KMS-11 (cell line): ENCODE measurements at regions not wholly inside any gene's neighbourhood (a gene's known extent, or its start where the extent isn't known, plus 50 kb on each side); places are given as distances from the start of the nearest gene placed in this dataset.

ENCODE experiments used
- H2AFZ ChIP-seq: fragments of 200-600 bp; sonication (generic); 2 replicates; pipeline ENCODE4 v1.6.1; 2016; ENCODE audit warnings: antibody characterized with exemption, mixed run types, low read depth
- H3K27ac ChIP-seq: fragments of 200-600 bp; sonication (generic); 2 replicates; pipeline ENCODE4 v1.6.1; 2016; ENCODE audit warnings: mild to moderate bottlenecking, mixed run types
- H3K27me3 ChIP-seq: fragments of 200-600 bp; sonication (generic); 2 replicates; pipeline ENCODE4 v1.6.1; 2017; ENCODE audit warnings: mild to moderate bottlenecking, low read depth, mixed run types, moderate library complexity; ENCODE audit not compliant: insufficient read depth
- H3K36me3 ChIP-seq: fragments of 200-600 bp; sonication (generic); 2 replicates; pipeline ENCODE4 v1.6.1; 2017; ENCODE audit warnings: mild to moderate bottlenecking, mixed run types; ENCODE audit not compliant: insufficient read depth
- H3K4me1 ChIP-seq: fragments of 200-600 bp; sonication (generic); 2 replicates; pipeline ENCODE4 v1.6.1; 2016; ENCODE audit warnings: mild to moderate bottlenecking, low read depth, mixed run types; ENCODE audit not compliant: poor library complexity, severe bottlenecking
- H3K4me2 ChIP-seq: fragments of 200-600 bp; sonication (generic); 2 replicates; pipeline ENCODE4 v1.7.0; 2016; ENCODE audit warnings: mild to moderate bottlenecking, mixed run types
- H3K4me3 ChIP-seq: fragments of 200-600 bp; sonication (generic); IDR thresholded peaks from 2 replicates; pipeline ENCODE4 v1.6.1; 2017; ENCODE audit warnings: low read depth, low read length, mixed read lengths; ENCODE audit not compliant: insufficient read depth
- H3K79me2 ChIP-seq: fragments of 200-600 bp; sonication (generic); 2 replicates; pipeline ENCODE4 v1.6.1; 2016; ENCODE audit warnings: low read depth, mixed run types; ENCODE audit not compliant: insufficient read depth
- H3K9ac ChIP-seq: fragments of 200-600 bp; sonication (generic); 2 replicates; pipeline ENCODE4 v1.6.1; 2016; ENCODE audit warnings: mild to moderate bottlenecking, mixed run types
- H4K20me1 ChIP-seq: fragments of 200-600 bp; sonication (generic); 2 replicates; pipeline ENCODE4 v1.6.1; 2016; ENCODE audit warnings: mild to moderate bottlenecking, mixed run types; ENCODE audit not compliant: insufficient read depth
- TF ChIP-seq, protein P1 (sequence below): fragments of 200-600 bp; sonication (generic); conservative IDR thresholded peaks from 2 replicates; pipeline ENCODE4 v1.6.1; 2017; ENCODE audit warnings: low read depth, mild to moderate bottlenecking, antibody characterized with exemption, low read length, moderate library complexity, mixed read lengths

DNA sequence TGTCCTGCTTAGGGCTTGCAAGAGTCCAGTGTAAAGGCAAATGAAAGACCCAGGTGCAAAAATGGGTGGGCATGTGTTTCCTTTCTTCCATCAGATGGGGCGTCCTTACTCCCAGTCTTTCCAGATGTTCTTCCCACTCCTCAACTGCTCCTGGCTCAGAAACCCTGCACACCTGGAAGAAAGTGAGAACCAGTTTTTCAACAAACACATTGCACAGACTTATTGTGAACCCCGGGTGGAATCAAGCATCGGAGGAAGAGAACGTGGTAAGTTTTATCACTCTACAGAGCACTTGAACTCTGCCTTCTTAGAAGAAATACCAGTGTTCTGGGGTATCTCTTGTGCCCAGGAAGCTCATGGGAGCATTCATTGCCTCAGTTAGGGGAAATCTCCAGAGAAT, 93.3 kb downstream of the TMX1 start:
- no peak overlapping the region for H3K4me2 ChIP-seq
- TF ChIP-seq, protein P1, sequence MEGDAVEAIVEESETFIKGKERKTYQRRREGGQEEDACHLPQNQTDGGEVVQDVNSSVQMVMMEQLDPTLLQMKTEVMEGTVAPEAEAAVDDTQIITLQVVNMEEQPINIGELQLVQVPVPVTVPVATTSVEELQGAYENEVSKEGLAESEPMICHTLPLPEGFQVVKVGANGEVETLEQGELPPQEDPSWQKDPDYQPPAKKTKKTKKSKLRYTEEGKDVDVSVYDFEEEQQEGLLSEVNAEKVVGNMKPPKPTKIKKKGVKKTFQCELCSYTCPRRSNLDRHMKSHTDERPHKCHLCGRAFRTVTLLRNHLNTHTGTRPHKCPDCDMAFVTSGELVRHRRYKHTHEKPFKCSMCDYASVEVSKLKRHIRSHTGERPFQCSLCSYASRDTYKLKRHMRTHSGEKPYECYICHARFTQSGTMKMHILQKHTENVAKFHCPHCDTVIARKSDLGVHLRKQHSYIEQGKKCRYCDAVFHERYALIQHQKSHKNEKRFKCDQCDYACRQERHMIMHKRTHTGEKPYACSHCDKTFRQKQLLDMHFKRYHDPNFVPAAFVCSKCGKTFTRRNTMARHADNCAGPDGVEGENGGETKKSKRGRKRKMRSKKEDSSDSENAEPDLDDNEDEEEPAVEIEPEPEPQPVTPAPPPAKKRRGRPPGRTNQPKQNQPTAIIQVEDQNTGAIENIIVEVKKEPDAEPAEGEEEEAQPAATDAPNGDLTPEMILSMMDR, result no peak
- no peaks in the 10 kb centered on the region for H3K79me2 ChIP-seq
- H4K20me1 ChIP-seq, result no peaks in the 10 kb centered on the region
- H2AFZ ChIP-seq, result no peak overlapping the region
- no peak overlapping the region for H3K9ac ChIP-seq
- H3K36me3 ChIP-seq, result no peaks in the 10 kb centered on the region
- no peak overlapping the region for H3K4me3 ChIP-seq
- H3K4me1 ChIP-seq, result peaks cover 9% of the 10 kb centered on the region
- no peak overlapping the region for H3K27ac ChIP-seq
- H3K27me3 ChIP-seq, result no peaks in the 10 kb centered on the region

GRCh38 chr14:51333901-51334521, 94.0 kb downstream of the TMX1 start:
- Histone ChIP-seq H3K4me1 (peaks cover 2% of the 10 kb centered on the region), H3K4me3 (no peak overlapping the region), H3K36me3 (no peaks in the 10 kb centered on the region), H3K4me2 (no peak overlapping the region), H3K27me3 (no peaks in the 10 kb centered on the region), H4K20me1 (no peaks in the 10 kb centered on the region), H3K27ac (no peak overlapping the region), H2AFZ (no peak overlapping the region), H3K9ac (no peak overlapping the region), H3K79me2 (no peaks in the 10 kb centered on the region)
- TF ChIP-seq, protein P1, result no peak

GRCh38 chr14:51334566-51334965, 94.5 kb downstream of the TMX1 start:
- TF ChIP-seq, protein P1, result no peak
- H3K4me2 ChIP-seq, result no peak overlapping the region
- H3K27me3 ChIP-seq, result no peaks in the 10 kb centered on the region
- H3K79me2 ChIP-seq, result no peaks in the 10 kb centered on the region
- no peaks in the 10 kb centered on the region for H3K36me3 ChIP-seq
- H3K9ac ChIP-seq, result no peak overlapping the region
- no peak overlapping the region for H3K27ac ChIP-seq
- no peak overlapping the region for H2AFZ ChIP-seq
- no peak overlapping the region for H3K4me3 ChIP-seq
- no peaks in the 10 kb centered on the region for H3K4me1 ChIP-seq
- H4K20me1 ChIP-seq, result no peaks in the 10 kb centered on the region

DNA sequence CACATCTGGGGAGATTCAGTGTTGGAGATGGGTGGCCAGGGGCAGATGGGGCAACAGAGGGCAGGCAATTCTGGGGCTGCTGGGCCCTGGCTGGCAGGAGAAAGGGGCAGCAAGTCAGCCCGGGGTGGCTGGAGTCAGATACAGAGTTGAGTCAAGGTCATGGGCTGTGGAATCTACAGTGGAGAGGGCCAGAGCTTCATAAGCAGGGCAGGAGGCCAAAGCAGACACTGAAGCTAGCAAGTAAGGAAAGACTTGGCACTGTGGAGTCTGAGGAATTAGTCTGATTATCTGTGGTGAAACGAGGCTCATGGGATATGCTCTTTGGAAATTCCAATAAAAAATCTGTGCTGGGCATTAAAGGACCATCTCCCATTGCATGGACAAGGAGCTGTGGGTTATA, 95.5 kb downstream of the TMX1 start:
- H3K9ac ChIP-seq, result no peak overlapping the region
- no peaks in the 10 kb centered on the region for H3K36me3 ChIP-seq
- no peak overlapping the region for H3K4me2 ChIP-seq
- H3K79me2 ChIP-seq, result no peaks in the 10 kb centered on the region
- no peaks in the 10 kb centered on the region for H3K4me1 ChIP-seq
- TF ChIP-seq, protein P1, result no peak
- no peak overlapping the region for H3K4me3 ChIP-seq
- H3K27ac ChIP-seq, result no peak overlapping the region
- H3K27me3 ChIP-seq, result no peaks in the 10 kb centered on the region
- no peaks in the 10 kb centered on the region for H4K20me1 ChIP-seq
- no peak overlapping the region for H2AFZ ChIP-seq
